ENCODE measurements at regions not wholly inside any gene's neighbourhood (a gene's known extent, or its start where the extent isn't known, plus 50 kb on each side); places are given as distances from the start of the nearest gene placed in this dataset.

DNA sequence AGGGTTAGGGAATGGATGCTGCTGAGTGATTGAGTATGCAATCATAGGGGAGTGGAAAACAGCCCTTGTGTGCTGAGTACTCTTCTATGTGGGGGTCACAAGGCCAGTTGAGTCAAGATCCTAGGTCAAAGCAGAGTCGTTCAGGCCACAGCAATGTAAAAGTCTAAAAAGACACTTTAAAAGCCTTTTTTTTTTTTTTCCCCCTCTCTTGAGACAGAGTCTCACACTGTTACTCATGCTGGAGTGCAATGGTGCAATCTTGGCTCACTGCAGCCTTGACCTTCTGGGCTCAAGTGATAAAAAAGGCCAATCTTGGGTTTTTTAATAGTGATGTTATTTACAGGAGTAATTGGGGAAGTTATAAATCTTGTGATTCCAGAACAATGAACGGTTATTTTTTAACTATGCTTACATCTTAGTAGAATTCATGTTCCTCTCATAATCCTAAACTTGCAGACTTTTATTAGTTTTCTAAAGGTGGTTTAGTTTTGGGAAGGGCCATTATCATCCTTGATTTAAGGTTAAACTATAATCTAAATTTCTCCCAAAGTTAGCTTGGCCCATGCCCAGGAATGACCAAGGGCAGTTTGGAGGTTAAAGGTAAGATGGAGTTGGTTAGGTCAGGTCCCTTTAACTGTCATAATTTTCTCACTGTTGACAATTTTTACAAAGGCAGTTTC is 82.2 kb upstream of the BMP2K start:
- TF ChIP-seq, protein P1, sequence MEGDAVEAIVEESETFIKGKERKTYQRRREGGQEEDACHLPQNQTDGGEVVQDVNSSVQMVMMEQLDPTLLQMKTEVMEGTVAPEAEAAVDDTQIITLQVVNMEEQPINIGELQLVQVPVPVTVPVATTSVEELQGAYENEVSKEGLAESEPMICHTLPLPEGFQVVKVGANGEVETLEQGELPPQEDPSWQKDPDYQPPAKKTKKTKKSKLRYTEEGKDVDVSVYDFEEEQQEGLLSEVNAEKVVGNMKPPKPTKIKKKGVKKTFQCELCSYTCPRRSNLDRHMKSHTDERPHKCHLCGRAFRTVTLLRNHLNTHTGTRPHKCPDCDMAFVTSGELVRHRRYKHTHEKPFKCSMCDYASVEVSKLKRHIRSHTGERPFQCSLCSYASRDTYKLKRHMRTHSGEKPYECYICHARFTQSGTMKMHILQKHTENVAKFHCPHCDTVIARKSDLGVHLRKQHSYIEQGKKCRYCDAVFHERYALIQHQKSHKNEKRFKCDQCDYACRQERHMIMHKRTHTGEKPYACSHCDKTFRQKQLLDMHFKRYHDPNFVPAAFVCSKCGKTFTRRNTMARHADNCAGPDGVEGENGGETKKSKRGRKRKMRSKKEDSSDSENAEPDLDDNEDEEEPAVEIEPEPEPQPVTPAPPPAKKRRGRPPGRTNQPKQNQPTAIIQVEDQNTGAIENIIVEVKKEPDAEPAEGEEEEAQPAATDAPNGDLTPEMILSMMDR (IDR thresholded peaks at IDR 0.05): no peak
- no peaks in the 10 kb centered on the region for H3K4me1 ChIP-seq
- no peaks in the 10 kb centered on the region for H3K27me3 ChIP-seq (ENCODE audit: insufficient read depth in 3 of 3, low read length in 2 of 3)
- H3K27ac ChIP-seq: no peak overlapping the region
- intact Hi-C loops (cut with DNase I): no loop called here
- H3K36me3 ChIP-seq (ENCODE audit: insufficient read depth in 1 of 2, low read depth in 1 of 2): no peaks in the 10 kb centered on the region
- ATAC-seq: peak in 2 of 4 donors; percentile 38 to 49
- no peaks in the 10 kb centered on the region for H3K9me3 ChIP-seq
- DNase-seq: peak; percentile 31 to 58
- no peak overlapping the region for H3K4me3 ChIP-seq
- 22 to 31% (median 23%) methylated on average over 2 of the region's 2 CpGs for WGBS, 3 donors

DNA sequence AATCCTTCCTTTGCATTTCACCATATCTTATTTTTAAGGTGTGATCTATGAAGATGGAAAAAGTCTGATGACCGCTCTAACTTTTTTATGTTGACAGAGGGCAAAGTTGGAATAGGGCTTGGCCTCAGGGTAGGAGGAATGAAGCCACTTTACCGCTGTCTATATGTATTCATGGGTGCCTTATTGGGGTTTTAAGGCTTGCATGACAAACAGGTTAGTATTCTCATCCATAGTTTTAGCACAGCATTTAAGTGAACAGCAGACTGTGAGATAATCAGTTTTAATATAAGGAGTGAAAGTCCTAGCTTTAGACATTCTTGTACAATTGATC is 81.7 kb upstream of the BMP2K start:
- intact Hi-C loops (cut with DNase I): no loop called here
- Histone ChIP-seq H3K36me3 (ENCODE audit: insufficient read depth in 1 of 2, low read depth in 1 of 2) (no peaks in the 10 kb centered on the region), H3K4me3 (no peak overlapping the region), H3K4me1 (no peaks in the 10 kb centered on the region), H3K27me3 (ENCODE audit: insufficient read depth in 3 of 3, low read length in 2 of 3) (no peaks in the 10 kb centered on the region), H3K9me3 (no peaks in the 10 kb centered on the region), H3K27ac (no peak overlapping the region)
- 96 to 99% (median 97%) methylated on average over 2 of the region's 2 CpGs for WGBS, 3 donors
- ATAC-seq: no peak
- DNase-seq: no peak
- TF ChIP-seq, protein P1 (IDR thresholded peaks at IDR 0.05): no peak

DNA sequence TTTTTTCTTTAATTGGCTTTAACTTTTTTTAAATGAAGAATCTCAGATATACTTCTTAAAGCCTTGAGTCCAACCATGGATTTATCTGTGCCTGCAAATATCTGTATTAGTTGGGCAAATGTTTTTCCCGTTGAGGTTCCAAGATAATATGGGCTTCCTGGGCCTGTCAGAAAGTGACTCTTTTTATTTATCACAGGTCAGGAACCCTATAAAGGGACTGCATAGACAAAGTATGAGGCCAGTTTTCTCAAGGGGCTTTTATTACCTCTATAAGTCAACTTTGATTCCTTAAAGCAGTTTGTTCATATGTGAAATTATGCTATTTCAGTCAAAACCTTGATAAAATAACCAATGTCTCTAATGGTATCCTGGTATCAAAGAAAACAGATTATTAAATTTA is 80.2 kb upstream of the BMP2K start:
- no peak for ATAC-seq
- H3K9me3 ChIP-seq: no peaks in the 10 kb centered on the region
- no peaks in the 10 kb centered on the region for H3K36me3 ChIP-seq (ENCODE audit: insufficient read depth in 1 of 2, low read depth in 1 of 2)
- H3K27ac ChIP-seq: no peak overlapping the region
- intact Hi-C loops (cut with DNase I): no loop called here
- H3K27me3 ChIP-seq (ENCODE audit: insufficient read depth in 3 of 3, low read length in 2 of 3): no peaks in the 10 kb centered on the region
- H3K4me1 ChIP-seq: no peaks in the 10 kb centered on the region
- no peak overlapping the region for H3K4me3 ChIP-seq
- TF ChIP-seq, protein P1 (IDR thresholded peaks at IDR 0.05): no peak
- DNase-seq: no peak
- 22 to 40% (median 22%) methylated on average over 1 of the region's 1 CpG for whole genome bisulfite sequencing, 3 donors

DNA sequence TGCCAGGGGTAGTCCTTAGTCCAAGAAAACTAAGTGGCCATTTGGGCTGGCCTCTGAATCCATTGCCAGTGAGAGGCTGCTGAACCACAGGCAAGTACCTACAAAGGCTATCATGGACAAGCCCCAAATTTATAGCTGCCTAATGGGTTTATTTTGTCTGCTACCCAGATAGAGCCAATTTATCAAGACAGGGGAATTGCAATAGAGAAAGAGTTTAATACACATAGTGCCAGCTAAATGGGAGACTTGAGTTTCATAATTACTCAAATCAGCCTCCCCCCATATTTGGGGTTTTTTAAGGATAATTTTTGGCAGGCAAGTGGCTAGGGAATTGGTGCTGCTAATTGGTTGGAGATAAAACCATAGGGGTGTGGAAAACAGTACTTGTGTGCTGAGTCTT is 73.1 kb upstream of the BMP2K start:
- intact Hi-C loops (cut with DNase I): no loop called here
- H3K9me3 ChIP-seq: peaks cover 9% of the 10 kb centered on the region

DNA sequence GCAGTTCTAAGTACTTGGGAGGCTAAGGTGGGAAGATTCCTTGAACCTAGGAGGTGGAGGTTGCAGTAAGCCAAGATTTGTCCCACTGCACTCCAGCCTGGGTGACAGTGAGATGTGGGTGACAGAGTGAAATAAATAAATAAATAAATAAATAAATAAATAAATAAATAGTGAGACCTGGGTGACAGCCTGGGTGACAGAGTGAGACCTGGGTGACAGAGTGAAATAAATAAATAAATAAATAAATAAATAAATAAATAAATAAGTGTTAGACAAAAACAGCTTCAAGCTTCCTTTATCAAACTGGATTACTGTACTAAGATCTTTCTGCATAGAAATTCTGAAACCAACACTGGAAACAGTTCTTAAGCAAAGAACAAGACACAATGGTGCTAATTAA is 71.8 kb upstream of the BMP2K start:
- ATAC-seq (no peak), DNase-seq (no peak)
- Histone ChIP-seq H3K36me3 (ENCODE audit: insufficient read depth in 1 of 2, low read depth in 1 of 2) (no peaks in the 10 kb centered on the region), H3K27ac (no peak overlapping the region), H3K27me3 (ENCODE audit: insufficient read depth in 3 of 3, low read length in 2 of 3) (no peaks in the 10 kb centered on the region), H3K4me3 (no peak overlapping the region), H3K9me3 (peaks cover 9% of the 10 kb centered on the region), H3K4me1 (no peaks in the 10 kb centered on the region)
- intact Hi-C loops (cut with DNase I): no loop called here
- TF ChIP-seq, protein P1 (IDR thresholded peaks at IDR 0.05): no peak

More for the DNA sequence above, 73.1 kb upstream of the BMP2K start:
- H3K27ac ChIP-seq: no peak overlapping the region
- H3K4me3 ChIP-seq: no peak overlapping the region
- no peaks in the 10 kb centered on the region for H3K36me3 ChIP-seq (ENCODE audit: insufficient read depth in 1 of 2, low read depth in 1 of 2)
- DNase-seq (no peak), ATAC-seq (no peak)
- no peaks in the 10 kb centered on the region for H3K4me1 ChIP-seq
- no peaks in the 10 kb centered on the region for H3K27me3 ChIP-seq (ENCODE audit: insufficient read depth in 3 of 3, low read length in 2 of 3)
- TF ChIP-seq, protein P1 (IDR thresholded peaks at IDR 0.05): no peak
